ENCODE measurements at regions not wholly inside any gene's neighbourhood (a gene's known extent, or its start where the extent isn't known, plus 50 kb on each side); places are given as distances from the start of the nearest gene placed in this dataset.

DNA sequence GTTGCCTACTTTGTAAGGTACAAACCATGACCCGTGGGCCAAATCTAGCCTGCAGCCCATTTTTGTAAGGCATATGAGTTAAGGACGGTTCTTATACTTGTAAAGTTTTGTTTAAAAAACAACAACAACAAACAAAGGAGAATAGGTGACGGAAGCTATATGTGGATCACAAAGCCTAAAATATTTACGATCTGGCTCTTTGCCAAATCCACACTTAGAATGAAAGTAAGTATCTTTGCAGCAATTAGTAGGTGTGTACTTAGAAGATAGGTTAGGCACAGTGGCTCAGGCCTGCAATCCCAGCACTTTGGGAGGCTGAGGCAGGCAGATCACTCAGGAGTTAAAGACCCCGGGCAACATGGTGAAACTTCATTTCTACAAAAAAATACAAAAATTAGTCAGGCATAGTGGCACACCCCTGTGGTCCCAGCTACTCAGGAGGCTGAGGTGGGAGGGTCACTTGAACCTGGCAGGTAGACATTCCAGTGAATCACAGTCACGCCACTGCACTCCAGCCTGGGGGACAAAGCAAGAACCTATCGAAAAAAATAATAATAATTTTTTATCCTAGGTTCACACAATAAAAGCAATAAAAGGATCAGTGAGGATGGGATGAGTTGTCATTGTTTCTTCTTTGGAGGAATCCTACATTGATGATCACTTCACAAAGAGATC is 57.8 kb upstream of the CTAGE1 start:
- H3K4me1 ChIP-seq (ENCODE audit: control insufficient read depth in 3 of 3, insufficient read depth in 2 of 3, low read depth in 1 of 3, low read length in 2 of 3), result peaks cover 2 to 26% (median 10%) of the 10 kb centered on the region in 3 donors
- no peaks in the 10 kb centered on the region for H3K27me3 ChIP-seq (ENCODE audit: control insufficient read depth in 3 of 3, insufficient read depth in 3 of 3, low read length in 3 of 3)
- H3K4me3 ChIP-seq (ENCODE audit: low read depth in 1 of 3, low read length in 3 of 3), result no peak overlapping the region
- H3K27ac ChIP-seq (ENCODE audit: low read depth in 1 of 3, low read length in 2 of 3), result no peak overlapping the region
- H3K9me3 ChIP-seq (ENCODE audit: control insufficient read depth in 2 of 2, insufficient read depth in 1 of 2, low read depth in 1 of 2, low read length in 1 of 2), result no peaks in the 10 kb centered on the region
- WGBS, 3 donors, result 77 to 86% (median 80%) methylated on average over 7 of the region's 7 CpGs
- DNase-seq (no peak), FAIRE-seq (no peak)
- H3K36me3 ChIP-seq (ENCODE audit: control insufficient read depth in 3 of 3, insufficient read depth in 2 of 3, low read depth in 1 of 3, low read length in 3 of 3), result no peaks in the 10 kb centered on the region

DNA sequence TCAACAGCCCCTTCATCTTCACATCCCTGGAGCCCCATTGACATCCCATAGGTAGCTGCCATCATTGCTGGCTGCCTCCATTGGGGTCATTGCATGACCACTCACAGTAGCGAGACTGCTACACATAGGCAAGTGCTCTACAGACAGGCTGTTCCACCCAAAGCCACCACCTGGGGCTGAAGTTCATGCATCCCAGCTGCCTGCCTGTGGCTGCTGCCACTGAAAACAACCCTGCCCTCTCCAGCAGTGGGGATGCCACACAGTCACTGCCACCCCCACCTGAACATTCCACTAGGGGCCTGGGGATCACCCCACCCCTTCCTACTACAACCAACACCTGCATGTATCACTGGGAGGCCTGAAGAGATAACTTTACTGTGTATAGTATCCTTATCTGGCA is 59.5 kb upstream of the CTAGE1 start:
- 93 to 94% (median 93%) methylated on average over 1 of the region's 1 CpG for WGBS, 3 donors
- Histone ChIP-seq H3K27me3 (ENCODE audit: control insufficient read depth in 3 of 3, insufficient read depth in 3 of 3, low read length in 3 of 3) (no peaks in the 10 kb centered on the region), H3K27ac (ENCODE audit: low read depth in 1 of 3, low read length in 2 of 3) (no peak overlapping the region), H3K4me3 (ENCODE audit: low read depth in 1 of 3, low read length in 3 of 3) (no peak overlapping the region), H3K9me3 (ENCODE audit: control insufficient read depth in 2 of 2, insufficient read depth in 1 of 2, low read depth in 1 of 2, low read length in 1 of 2) (no peaks in the 10 kb centered on the region), H3K36me3 (ENCODE audit: control insufficient read depth in 3 of 3, insufficient read depth in 2 of 3, low read depth in 1 of 3, low read length in 3 of 3) (no peaks in the 10 kb centered on the region), H3K4me1 (ENCODE audit: control insufficient read depth in 3 of 3, insufficient read depth in 2 of 3, low read depth in 1 of 3, low read length in 2 of 3) (peaks cover 0 to 9% (median 0%) of the 10 kb centered on the region in 3 donors)
- DNase-seq (no peak), FAIRE-seq (no peak)

DNA sequence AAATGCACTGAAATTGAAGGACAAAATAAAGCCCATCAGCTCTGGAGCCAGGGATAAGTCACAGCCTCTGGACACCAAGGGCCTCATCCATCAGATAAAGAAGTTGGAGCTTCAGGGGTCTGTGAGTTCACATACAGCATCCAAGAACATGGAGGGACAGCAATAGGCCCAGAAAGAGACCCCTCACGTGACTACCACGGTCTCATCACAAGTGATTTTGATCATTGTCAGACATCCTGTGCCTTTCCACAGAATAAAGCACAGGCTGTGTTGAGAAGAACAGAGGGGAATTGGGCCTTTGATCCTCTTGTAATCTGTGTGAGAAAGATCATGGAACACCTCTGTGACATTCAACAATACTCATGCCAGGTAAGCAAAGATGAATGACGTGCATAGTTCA is 65.2 kb upstream of the CTAGE1 start:
- H3K9me3 ChIP-seq (ENCODE audit: control insufficient read depth in 2 of 2, insufficient read depth in 1 of 2, low read depth in 1 of 2, low read length in 1 of 2), result no peaks in the 10 kb centered on the region
- DNase-seq, result no peak
- H3K36me3 ChIP-seq (ENCODE audit: control insufficient read depth in 3 of 3, insufficient read depth in 2 of 3, low read depth in 1 of 3, low read length in 3 of 3), result no peaks in the 10 kb centered on the region
- H3K27ac ChIP-seq (ENCODE audit: low read depth in 1 of 3, low read length in 2 of 3), result no peak overlapping the region
- H3K27me3 ChIP-seq (ENCODE audit: control insufficient read depth in 3 of 3, insufficient read depth in 3 of 3, low read length in 3 of 3), result no peaks in the 10 kb centered on the region
- FAIRE-seq, result no peak
- no peak overlapping the region for H3K4me3 ChIP-seq (ENCODE audit: low read depth in 1 of 3, low read length in 3 of 3)
- 67 to 85% (median 72%) methylated on average over 3 of the region's 3 CpGs for WGBS, 3 donors
- peaks cover 0 to 4% (median 0%) of the 10 kb centered on the region in 3 donors for H3K4me1 ChIP-seq (ENCODE audit: control insufficient read depth in 3 of 3, insufficient read depth in 2 of 3, low read depth in 1 of 3, low read length in 2 of 3)

DNA sequence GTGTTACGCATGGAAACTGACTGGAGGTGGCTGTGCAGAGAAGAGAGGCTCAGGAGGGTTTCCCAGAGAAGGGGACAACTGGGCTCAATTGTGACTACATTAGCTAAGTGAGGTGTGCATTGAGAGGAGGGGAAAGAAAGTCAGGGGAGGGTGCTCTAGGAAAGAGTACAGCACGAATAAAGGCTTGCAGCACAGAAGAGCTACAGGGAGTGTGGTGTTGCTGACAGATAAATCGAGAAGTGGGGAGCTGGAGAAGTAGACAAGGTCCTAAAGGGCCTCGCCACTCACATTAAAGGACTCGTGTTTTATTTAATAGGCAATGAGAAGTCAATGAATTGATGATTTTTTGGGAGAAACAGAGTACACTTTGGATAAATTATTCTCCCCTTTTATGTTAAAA is 65.7 kb upstream of the CTAGE1 start:
- H3K36me3 ChIP-seq (ENCODE audit: control insufficient read depth in 3 of 3, insufficient read depth in 2 of 3, low read depth in 1 of 3, low read length in 3 of 3), result no peaks in the 10 kb centered on the region
- WGBS, 3 donors, result 81 to 88% (median 84%) methylated on average over 5 of the region's 5 CpGs
- no peaks in the 10 kb centered on the region for H3K9me3 ChIP-seq (ENCODE audit: control insufficient read depth in 2 of 2, insufficient read depth in 1 of 2, low read depth in 1 of 2, low read length in 1 of 2)
- no peak overlapping the region for H3K4me3 ChIP-seq (ENCODE audit: low read depth in 1 of 3, low read length in 3 of 3)
- DNase-seq, result no peak
- no peaks in the 10 kb centered on the region for H3K27me3 ChIP-seq (ENCODE audit: control insufficient read depth in 3 of 3, insufficient read depth in 3 of 3, low read length in 3 of 3)
- FAIRE-seq, result no peak
- peaks cover 0 to 5% (median 0%) of the 10 kb centered on the region in 3 donors for H3K4me1 ChIP-seq (ENCODE audit: control insufficient read depth in 3 of 3, insufficient read depth in 2 of 3, low read depth in 1 of 3, low read length in 2 of 3)
- no peak overlapping the region for H3K27ac ChIP-seq (ENCODE audit: low read depth in 1 of 3, low read length in 2 of 3)

DNA sequence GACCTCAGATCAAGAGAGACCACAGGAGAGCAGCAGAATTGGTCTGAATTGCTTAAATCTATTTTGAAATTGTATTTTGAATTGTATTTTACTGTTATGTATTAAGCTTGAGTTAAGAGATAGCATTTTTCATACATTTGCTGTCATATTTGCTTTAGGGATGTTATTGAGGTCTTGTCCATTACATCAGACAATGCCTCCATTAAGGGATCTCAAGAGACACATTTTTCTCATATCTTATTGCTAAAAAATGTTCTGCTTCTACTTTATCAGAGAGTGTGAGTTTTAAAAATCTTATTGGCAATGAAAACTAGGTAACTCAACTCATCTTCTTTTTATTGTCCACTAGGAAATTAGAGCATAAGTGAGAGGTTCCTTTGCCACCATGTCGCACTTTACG is 66.8 kb upstream of the CTAGE1 start:
- Histone ChIP-seq H3K4me1 (ENCODE audit: control insufficient read depth in 3 of 3, insufficient read depth in 2 of 3, low read depth in 1 of 3, low read length in 2 of 3) (peaks cover 0 to 15% (median 0%) of the 10 kb centered on the region in 3 donors), H3K27ac (ENCODE audit: low read depth in 1 of 3, low read length in 2 of 3) (no peak overlapping the region), H3K4me3 (ENCODE audit: low read depth in 1 of 3, low read length in 3 of 3) (no peak overlapping the region), H3K27me3 (ENCODE audit: control insufficient read depth in 3 of 3, insufficient read depth in 3 of 3, low read length in 3 of 3) (no peaks in the 10 kb centered on the region), H3K36me3 (ENCODE audit: control insufficient read depth in 3 of 3, insufficient read depth in 2 of 3, low read depth in 1 of 3, low read length in 3 of 3) (no peaks in the 10 kb centered on the region), H3K9me3 (ENCODE audit: control insufficient read depth in 2 of 2, insufficient read depth in 1 of 2, low read depth in 1 of 2, low read length in 1 of 2) (no peaks in the 10 kb centered on the region)
- FAIRE-seq (no peak), DNase-seq (no peak)
- 96 to 99% (median 97%) methylated on average over 2 of the region's 2 CpGs for WGBS, 3 donors

DNA sequence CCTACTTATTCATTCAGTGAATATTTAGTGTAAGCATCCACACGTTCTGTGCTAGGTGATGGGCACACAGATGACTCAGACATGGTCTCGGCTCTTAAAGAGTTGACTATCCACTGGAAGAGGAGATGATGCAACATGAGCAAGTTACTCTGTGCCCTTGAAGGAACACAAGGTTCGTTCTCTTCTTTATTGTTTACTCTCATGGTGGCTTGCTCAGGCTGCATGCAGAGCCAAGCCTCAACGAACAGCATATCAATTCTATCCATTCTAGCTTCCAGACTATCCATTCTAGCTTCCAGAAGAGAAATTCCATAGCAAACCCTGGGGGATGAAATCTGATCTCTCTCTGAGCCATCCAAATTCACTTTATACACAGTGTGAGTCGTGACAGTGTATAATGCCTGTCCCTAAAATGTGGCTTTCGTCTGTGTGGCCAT is 68.1 kb upstream of the CTAGE1 start:
- no peak for FAIRE-seq
- 67 to 79% (median 76%) methylated on average over 6 of the region's 6 CpGs for WGBS, 3 donors
- no peaks in the 10 kb centered on the region for H3K36me3 ChIP-seq (ENCODE audit: control insufficient read depth in 3 of 3, insufficient read depth in 2 of 3, low read depth in 1 of 3, low read length in 3 of 3)
- DNase-seq, result no peak
- H3K27me3 ChIP-seq (ENCODE audit: control insufficient read depth in 3 of 3, insufficient read depth in 3 of 3, low read length in 3 of 3), result no peaks in the 10 kb centered on the region
- H3K27ac ChIP-seq (ENCODE audit: low read depth in 1 of 3, low read length in 2 of 3), result no peak overlapping the region
- H3K4me1 ChIP-seq (ENCODE audit: control insufficient read depth in 3 of 3, insufficient read depth in 2 of 3, low read depth in 1 of 3, low read length in 2 of 3), result peaks cover 0 to 21% (median 2%) of the 10 kb centered on the region in 3 donors
- no peak overlapping the region for H3K4me3 ChIP-seq (ENCODE audit: low read depth in 1 of 3, low read length in 3 of 3)
- no peaks in the 10 kb centered on the region for H3K9me3 ChIP-seq (ENCODE audit: control insufficient read depth in 2 of 2, insufficient read depth in 1 of 2, low read depth in 1 of 2, low read length in 1 of 2)

DNA sequence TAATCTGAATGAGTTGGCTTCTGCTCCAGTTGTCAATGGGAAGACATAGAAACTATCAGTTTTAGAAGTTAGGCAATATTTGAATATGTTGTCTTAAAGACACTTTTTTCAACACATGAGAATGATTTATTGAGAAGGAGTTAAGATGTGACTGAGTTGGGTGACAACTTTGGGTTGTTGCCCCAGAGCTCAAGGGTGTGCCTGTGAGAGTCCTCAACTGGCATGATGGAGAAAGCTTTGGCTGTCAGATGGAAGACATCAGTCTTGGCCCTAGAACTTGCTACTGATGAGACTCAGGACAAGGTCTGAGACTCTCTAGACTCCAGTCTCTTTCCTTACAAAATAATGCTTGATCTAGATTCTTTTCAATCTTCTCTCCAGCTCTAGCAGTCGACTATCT is 69.0 kb upstream of the CTAGE1 start:
- no peak for FAIRE-seq
- Histone ChIP-seq H3K36me3 (ENCODE audit: control insufficient read depth in 3 of 3, insufficient read depth in 2 of 3, low read depth in 1 of 3, low read length in 3 of 3) (no peaks in the 10 kb centered on the region), H3K27ac (ENCODE audit: low read depth in 1 of 3, low read length in 2 of 3) (no peak overlapping the region), H3K4me3 (ENCODE audit: low read depth in 1 of 3, low read length in 3 of 3) (no peak overlapping the region), H3K9me3 (ENCODE audit: control insufficient read depth in 2 of 2, insufficient read depth in 1 of 2, low read depth in 1 of 2, low read length in 1 of 2) (no peaks in the 10 kb centered on the region), H3K4me1 (ENCODE audit: control insufficient read depth in 3 of 3, insufficient read depth in 2 of 3, low read depth in 1 of 3, low read length in 2 of 3) (peaks cover 0 to 28% (median 2%) of the 10 kb centered on the region in 3 donors), H3K27me3 (ENCODE audit: control insufficient read depth in 3 of 3, insufficient read depth in 3 of 3, low read length in 3 of 3) (no peaks in the 10 kb centered on the region)
- 52 to 67% (median 60%) methylated on average over 1 of the region's 1 CpG for WGBS, 3 donors
- no peak for DNase-seq

DNA sequence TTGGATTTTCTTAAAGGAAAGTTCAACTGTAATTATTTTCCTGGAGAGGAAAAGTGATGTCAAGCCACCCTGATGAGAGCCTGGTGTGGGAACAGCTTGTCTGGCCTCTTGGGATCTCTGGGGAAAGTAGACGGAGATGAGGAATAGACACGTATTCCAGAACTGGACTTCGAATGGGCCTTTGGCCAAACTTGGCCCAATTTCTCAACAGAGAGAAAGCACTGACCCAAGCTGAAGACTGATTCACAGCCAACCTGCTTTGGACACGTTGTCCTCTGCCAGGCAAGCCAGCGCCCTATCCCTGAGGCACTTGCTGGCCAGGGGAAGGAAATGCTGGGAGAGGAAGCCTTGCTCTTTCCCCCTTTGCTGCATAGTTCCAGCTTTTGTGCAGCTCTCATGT is 70.8 kb upstream of the CTAGE1 start:
- Histone ChIP-seq H3K36me3 (ENCODE audit: control insufficient read depth in 3 of 3, insufficient read depth in 2 of 3, low read depth in 1 of 3, low read length in 3 of 3) (no peaks in the 10 kb centered on the region), H3K4me3 (ENCODE audit: low read depth in 1 of 3, low read length in 3 of 3) (no peak overlapping the region), H3K27me3 (ENCODE audit: control insufficient read depth in 3 of 3, insufficient read depth in 3 of 3, low read length in 3 of 3) (no peaks in the 10 kb centered on the region), H3K4me1 (ENCODE audit: control insufficient read depth in 3 of 3, insufficient read depth in 2 of 3, low read depth in 1 of 3, low read length in 2 of 3) (peaks cover 0 to 45% (median 4%) of the 10 kb centered on the region in 3 donors), H3K9me3 (ENCODE audit: control insufficient read depth in 2 of 2, insufficient read depth in 1 of 2, low read depth in 1 of 2, low read length in 1 of 2) (no peaks in the 10 kb centered on the region), H3K27ac (ENCODE audit: low read depth in 1 of 3, low read length in 2 of 3) (peak overlapping the region in 1 of 3 donors; percentile 90)
- FAIRE-seq (no peak), DNase-seq (no peak)
- WGBS, 3 donors, result 66 to 87% (median 76%) methylated on average over 5 of the region's 5 CpGs

DNA sequence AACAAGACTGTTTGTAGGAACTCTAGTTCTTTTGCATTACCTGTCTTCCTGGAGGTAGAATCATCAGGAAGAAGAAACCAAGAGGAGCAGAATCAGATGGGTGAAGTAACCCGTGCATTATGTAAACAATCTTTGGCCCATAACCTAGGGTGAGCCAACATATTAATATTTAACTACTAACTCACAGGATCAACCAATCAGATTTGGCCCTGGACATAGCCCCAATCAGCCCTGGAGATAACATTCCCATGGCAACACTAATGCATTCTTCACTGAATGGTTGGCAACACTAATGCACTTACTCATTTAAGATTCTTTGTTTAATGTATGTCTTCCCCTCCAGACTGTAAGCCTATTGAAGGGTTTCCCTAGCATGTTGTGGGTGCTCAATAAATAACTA is 72.0 kb upstream of the CTAGE1 start:
- peak overlapping the region; percentile 82 to 90 (median 85) for H3K27ac ChIP-seq (ENCODE audit: low read depth in 1 of 3, low read length in 2 of 3)
- no peaks in the 10 kb centered on the region for H3K9me3 ChIP-seq (ENCODE audit: control insufficient read depth in 2 of 2, insufficient read depth in 1 of 2, low read depth in 1 of 2, low read length in 1 of 2)
- WGBS, 3 donors, result 4 to 27% (median 23%) methylated on average over 1 of the region's 1 CpG
- no peak overlapping the region for H3K4me3 ChIP-seq (ENCODE audit: low read depth in 1 of 3, low read length in 3 of 3)
- peak; percentile 93 to 97 for DNase-seq
- no peaks in the 10 kb centered on the region for H3K36me3 ChIP-seq (ENCODE audit: control insufficient read depth in 3 of 3, insufficient read depth in 2 of 3, low read depth in 1 of 3, low read length in 3 of 3)
- no peaks in the 10 kb centered on the region for H3K27me3 ChIP-seq (ENCODE audit: control insufficient read depth in 3 of 3, insufficient read depth in 3 of 3, low read length in 3 of 3)
- H3K4me1 ChIP-seq (ENCODE audit: control insufficient read depth in 3 of 3, insufficient read depth in 2 of 3, low read depth in 1 of 3, low read length in 2 of 3), result peaks cover 0 to 56% (median 7%) of the 10 kb centered on the region in 3 donors
- FAIRE-seq, result peak; percentile 23

All from small intestine (tissue), 7 donors.